T1000 (cell line): ENCODE measurements at regions not wholly inside any gene's neighbourhood (a gene's known extent, or its start where the extent isn't known, plus 50 kb on each side); places are given as distances from the start of the nearest gene placed in this dataset.
"Not testable (repeated sequence)": the region's sequence is repeated elsewhere in the genome, so short reads cannot be mapped to it uniquely, and the experiment has no call there.

ENCODE experiments used
- DNase-seq: peaks from one replicate; lab custom pipeline; 2025; ENCODE audit warnings: mixed read lengths; lab: John Stamatoyannopoulos, UW

DNA sequence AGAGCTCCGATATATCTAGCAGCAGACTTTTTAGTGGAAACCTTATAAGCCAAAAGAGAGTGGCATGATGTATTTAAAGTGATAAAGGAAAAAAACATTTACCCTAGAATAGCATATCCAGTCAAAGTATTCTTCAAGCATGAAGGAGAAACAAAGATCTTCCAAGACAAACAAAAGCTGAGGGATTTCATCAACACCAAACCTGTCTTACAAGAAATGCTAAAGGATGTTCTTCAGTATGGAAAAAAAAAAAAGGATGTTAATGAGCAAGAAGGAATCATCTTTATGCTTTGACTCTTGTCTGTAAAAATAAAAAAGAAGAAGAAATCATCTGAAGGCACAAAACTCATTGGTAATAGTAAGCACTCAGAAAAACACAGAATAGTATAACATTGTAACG is 338.2 kb downstream of the TLE1 start:
- DNase-seq: no peak

DNA sequence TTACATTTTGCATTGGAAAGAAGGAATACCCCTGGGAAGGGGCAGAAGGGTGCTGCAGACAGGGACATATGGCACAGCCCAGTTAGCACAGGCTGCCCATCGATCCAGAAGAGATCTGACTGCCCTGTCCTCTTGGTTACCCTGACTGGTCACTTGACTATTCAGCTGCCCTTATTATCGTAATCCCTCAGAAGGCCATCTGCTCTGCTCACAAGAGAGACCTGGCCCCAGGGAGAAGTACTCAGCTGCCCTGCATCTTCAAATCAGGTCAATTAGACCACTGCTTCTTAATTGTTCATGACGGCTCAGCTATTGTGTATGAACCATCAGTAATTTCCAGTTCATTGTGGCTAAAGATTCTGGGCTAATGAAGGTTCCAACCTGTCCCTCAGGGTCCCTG is 345.0 kb downstream of the TLE1 start:
- DNase-seq: no peak

DNA sequence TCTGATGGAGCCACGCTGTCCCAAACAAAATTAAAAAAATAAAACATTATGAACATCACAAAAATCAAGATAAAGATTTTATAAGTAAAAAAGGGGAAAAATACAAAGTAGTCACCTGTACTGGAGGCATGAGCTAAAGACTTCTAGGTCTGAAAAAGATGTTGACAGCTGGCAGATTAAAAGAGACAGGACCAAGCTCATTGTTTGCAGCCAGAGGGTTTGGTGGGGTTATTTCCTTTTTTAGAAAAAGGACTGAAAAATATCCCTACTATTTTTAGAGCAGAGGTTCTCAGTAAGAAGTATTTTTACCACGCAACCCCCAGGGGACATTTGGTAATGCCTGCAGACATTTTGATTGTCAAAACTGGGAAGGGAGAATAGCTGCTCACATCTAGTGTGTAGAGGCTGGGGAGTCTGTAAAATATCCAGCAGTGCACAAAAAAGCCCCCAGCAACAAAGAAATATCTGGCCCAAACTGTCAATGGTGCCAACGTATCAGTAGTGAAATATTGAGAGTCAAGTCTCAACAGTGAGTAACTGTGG is 353.4 kb downstream of the TLE1 start:
- no peak for DNase-seq

DNA sequence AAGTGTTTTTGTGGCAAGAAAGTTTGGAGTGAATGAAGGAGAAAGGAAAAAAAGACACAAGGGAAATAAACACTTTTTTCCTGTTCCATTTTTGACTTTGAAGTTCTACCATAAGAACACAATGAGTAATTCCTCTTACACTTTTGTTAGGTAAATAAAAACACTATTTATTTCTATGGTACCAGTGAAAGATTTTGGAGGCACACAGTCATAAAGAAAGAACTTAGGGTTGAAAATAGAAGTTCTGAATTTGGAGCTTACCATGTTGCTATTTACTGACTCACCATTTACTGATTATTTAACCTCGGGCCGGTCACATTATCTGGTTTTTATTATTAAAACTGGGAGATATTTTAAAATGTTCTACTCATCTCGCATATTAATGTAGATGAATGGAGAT is 367.8 kb downstream of the TLE1 start:
- no peak for DNase-seq

DNA sequence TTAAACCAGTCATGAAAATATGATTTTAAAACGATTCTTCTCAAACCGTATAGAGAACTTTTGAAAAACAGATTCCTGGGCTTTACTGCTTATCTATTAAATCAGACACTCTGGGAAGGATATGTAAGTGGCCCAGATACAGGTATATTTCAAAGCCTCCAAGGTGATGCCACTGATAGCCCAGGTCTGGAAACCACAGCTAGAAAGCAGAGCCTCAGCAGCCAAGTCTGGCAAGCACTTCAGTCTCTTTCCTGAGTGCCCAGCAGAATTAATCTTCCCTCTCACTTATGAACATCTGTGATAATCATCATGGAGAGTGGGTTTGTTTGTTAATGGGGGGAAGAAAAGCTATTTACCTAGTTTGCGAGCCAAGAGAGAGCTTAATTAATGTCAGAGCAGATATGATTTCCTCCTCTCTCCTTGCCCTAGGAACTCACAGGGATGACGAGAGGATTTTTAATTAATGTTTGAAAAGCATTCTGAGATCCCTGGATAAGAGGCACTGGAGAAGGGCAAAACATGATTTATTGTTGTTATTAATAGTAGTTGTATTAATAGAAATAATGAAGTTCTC is 368.4 kb downstream of the TLE1 start:
- no peak for DNase-seq

DNA sequence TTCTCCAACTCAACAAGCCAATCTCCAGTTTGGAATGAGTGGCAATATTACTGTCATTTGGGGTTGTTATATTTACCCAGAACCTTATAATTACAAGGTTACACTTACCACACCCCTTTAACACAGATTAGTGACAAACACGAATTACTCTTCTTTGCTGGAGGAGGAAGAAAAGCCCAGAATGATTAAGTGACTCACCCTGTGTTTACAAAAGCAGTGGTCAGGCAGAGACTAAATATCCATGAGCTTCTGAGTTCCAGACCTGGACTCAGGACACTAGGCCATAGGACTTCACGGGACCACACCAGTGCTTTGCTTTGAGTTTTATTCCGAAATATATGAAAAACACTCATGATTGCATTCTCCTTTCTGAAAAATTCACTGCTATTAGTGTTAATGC is 370.8 kb downstream of the TLE1 start:
- no peak for DNase-seq

DNA sequence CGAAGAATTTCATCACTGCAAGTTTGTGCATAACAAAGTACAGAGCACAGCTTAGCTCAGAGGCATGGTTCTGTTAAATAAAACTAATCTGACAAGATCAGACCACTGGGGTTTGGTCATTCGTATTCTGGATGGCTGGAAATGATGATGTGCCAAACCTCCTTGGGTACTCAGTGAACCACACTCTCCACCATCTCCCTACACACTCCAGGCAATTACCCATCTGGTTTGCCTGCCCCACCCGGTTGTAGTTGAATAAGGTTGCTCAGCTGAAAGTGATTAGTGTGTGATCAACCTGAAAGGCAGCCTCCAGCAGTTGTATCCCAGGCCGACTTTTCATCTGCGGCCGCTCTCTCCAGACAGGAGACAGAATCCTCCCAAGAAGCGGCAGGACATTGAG is 371.4 kb downstream of the TLE1 start:
- no peak for DNase-seq

DNA sequence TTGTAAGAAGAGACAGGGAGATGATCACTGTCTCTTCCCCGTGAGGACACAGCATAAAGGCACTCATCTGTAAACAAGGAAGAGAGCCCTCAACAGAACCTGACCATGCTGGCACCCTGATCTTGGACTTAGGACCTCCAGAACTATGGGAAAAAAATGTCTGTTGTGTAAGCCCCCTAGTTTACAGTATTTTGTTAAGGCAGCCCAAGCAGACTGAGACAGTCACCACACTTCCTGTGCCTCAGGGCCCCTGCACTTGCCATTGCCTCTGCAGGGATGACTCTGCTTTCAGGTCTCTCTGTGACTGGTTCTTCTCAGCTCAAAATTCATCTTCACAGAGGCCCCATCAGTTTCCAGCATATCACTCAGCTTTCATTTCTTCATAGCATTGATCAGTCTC is 372.1 kb downstream of the TLE1 start:
- DNase-seq: no peak

DNA sequence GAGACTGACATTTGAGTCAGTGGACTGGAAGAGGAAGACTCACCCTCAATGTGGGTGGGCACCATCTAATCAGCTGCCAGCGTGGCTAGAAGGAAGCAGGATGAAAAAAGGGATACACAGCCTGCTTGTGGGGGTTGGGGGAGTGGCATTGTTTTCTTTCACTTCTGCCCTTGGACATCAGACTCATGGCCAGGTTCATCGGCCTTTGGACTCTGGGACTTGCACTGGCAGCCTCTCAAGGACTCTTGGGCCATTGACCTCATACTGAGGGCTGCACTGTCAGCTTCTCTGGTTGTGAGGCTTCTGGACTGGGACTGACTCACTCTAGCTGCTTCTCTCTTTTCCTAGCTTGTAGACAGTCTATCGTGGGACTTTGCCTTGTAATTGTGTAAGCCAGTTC is 374.9 kb downstream of the TLE1 start:
- no peak for DNase-seq

DNA sequence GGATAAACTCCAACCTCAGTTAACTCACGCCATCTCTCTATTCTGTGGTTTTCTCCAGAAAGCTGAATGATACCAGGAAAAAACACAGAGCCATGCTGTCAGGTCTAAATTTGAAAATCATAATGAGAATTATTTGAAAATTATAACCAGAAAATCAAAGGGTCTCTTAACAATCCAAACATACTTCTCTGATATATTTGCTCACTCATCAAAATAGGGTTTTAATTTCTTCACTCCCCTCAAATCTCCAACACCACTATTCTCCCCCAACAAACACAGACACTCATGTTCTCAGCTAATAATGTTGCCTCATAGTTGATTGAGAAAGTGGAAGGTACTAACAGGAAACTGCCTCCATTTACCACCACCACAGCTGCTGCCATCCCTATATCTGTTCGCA is 375.5 kb downstream of the TLE1 start:
- no peak for DNase-seq

DNA sequence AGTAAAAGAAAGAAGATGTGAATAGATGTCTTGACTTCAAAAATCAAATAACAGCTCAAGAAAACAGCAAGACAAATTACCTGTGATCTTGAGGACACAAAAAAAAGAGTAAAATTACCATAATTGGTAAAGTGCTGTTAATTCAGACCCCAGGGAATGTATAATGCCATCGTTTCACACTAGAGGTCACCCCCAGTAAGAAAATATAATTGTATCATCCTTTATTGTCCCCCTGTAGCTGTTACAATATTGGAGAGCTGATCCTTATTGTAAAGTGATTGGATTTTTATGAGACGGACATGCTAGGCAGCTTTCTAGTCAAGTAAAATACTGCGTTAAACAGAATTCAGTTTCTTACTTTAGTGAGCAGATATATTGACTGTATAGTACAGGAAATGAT is 377.0 kb downstream of the TLE1 start:
- DNase-seq: no peak

DNA sequence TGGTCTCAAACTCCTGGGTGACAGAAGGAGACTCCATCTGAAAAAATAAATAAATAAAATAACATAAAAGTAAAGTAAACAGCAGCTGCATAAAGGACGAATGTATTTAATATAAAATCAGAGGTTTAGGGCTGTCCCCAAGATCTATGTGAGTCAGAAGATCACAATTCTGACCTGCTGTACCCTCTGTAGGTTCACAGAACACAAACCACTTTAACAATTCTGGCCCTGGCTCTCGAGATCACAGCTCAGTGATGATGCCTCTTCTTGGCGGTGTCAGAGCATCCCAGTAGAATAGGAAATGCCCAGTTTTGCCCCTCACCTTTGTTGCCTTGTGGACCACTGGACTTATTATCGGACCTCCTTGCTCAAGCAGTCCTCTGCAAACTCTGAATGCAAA is 380.9 kb downstream of the TLE1 start:
- no peak for DNase-seq

DNA sequence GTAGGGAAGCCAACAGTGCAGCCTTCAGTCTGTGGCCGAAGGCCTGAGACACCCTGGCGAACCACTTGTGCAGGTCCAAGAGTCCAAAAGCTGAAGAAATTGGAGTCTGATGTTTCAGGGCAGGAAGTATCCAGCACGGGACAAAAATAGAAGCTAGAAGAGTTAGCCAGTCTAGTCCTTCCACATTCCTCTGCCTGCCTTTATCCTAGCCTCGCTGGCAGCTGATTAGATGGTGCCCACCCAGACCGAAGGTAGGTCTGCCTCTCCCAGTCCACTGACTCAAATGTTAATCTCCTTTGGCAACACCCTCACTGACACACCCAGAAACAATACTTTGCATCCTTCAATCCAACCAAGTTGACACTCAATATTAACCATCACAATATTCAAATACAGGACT is 381.6 kb downstream of the TLE1 start:
- DNase-seq: not testable (repeated sequence)

DNA sequence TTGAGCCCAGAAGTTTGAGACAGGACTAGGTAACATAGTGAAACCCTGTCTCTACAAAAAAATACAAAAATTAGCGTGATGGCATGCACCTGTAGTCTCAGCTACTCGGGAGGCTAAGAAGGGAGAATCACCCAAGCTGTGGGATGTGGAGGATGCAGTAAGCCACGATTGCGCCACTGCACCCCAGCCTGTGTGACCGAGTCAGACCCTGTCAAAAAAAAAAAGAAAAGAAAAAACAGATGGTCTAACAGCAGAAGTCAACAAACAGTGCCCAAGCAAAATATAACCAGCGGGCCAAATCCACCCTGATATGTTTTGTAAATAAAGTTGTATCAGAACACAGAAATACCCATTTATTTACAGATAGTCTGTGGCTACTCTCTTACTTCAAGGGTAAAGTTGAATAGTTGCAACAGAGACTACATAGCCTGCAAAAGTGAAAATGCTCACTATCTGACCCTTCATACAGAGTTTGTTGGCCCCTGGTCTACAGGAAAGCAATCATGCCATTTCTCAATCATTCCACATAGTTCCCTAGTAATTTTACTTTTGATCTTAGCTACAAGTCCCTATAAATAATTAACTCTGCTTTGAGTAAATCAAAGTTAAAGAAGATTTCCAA is 383.7 kb downstream of the TLE1 start:
- DNase-seq: no peak

DNA sequence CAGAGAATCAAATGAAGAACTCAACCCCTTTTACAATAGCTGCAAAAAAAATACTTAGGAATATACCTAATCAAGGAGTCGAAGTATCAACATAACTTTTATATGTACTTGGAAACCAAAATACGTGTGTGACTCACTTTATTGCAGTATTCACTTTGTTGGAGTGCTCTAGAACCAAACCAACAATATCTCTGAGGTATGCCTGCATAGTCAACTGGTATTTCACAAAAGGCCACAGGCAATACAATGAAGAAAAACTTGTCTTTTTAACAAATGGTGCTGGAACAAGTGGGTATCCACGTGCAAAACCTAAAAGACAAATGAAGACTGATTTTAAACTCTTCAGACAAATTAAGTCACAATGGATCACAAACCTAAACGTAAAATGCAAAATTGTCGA is 385.7 kb downstream of the TLE1 start:
- no peak for DNase-seq

DNA sequence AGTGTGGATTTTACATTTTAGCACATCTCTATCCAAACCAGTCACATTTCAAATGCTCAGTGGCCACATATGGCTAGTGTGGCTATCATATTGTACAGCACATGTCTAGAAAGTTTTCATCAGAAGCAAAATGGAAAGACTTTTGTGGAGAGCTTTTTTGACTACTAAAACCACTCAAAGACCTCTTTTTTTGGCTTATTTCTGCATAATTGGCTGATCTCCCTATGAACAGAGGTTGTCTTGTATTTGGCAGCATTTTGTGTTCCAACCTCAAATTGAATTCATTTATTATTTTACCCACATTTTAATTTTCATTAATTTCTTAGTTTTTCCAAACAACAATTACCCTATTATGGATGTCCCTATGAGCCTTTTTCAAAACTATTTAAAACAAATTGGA is 395.7 kb downstream of the TLE1 start:
- no peak for DNase-seq

DNA sequence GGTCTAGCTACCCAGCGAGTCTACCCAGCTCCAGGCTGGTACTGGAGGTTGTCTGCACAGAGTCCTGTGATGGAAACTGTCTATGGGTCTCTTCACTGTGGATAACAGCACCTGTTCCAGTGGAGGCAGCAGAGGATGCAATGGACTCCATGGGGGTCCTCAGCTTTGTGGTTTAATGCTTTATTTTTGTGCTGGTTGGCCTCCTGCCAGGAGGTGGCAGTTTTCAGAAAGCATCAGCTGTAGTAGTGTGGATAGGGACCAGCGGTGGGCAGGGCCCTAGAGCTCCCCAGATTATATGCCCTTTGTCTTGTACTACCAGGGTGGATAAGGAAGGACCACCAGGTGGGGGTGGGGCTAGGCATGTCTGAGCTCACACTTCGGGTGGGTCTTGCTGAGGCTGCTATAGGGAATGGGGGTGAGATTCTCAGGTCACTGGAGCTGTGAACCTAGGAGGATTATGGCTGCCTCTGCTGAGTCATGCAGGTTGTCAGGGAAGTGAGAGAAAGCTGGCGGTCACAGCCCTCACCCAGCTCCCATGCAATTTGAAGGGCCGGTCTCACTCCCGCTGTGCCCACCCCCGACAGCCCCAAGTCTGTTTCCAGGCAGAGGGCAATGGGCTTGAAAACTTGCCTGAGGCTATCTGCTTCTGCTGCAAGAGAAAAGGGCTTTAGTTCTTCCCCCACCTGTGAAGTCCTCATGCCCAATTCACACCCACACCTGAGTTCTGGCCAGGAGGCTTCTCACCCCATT is 397.1 kb downstream of the TLE1 start:
- no peak for DNase-seq

DNA sequence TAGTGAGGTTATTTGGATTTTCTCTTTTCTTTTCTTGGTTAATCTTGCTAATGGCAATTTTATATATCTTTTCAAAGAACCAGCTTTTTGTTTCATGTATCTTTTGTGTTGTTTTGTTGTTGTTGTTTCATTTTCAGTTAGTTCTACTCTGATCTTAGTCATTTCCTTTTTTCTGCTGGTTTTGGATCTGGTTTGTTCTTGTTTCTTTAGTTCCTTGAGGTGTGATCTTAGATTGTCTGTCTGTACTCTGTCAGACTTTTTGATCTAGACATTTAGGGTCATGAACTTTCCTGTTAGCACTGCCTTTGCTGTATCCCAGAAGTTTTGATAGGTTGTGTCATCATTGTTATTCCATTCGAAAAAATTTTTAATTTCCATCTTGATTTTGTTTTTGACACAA is 399.7 kb downstream of the TLE1 start:
- DNase-seq: no peak

DNA sequence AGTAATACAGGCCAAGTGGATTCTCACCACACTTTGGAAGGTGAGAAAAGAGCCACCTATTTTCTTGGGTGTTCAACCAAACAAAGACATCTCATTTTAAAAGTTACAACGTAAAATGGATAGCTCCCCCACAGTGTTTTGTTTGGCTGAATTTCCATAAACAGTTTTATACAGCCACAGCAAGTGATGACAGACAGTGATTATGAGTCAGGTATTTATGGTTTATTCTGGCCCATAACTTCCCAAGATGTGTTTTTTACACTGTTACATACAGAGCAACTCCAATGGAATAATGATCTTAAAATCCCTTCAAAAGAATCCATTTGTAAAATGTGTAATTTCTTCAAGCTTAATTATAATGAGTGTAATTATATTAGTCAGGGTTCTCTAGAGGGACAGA is 421.3 kb downstream of the TLE1 start:
- DNase-seq: no peak

DNA sequence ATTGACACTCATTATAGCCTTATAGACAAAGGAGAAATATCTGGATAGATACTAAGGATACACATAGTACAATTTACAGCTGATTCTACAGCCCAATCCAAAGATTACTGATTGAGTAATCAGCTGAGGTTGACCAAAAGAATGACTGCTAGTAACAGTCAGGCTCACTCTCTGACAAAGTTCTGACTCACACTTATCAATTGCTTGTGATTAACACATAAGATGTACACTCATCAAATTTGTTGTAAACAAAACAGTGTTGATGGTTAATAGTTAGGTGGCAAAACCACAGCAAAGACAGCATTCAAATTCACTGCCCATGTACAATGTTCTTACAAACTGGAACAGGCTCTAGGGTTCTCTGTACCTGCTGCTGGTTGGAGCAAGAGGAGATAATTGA is 422.7 kb downstream of the TLE1 start:
- DNase-seq: no peak

DNA sequence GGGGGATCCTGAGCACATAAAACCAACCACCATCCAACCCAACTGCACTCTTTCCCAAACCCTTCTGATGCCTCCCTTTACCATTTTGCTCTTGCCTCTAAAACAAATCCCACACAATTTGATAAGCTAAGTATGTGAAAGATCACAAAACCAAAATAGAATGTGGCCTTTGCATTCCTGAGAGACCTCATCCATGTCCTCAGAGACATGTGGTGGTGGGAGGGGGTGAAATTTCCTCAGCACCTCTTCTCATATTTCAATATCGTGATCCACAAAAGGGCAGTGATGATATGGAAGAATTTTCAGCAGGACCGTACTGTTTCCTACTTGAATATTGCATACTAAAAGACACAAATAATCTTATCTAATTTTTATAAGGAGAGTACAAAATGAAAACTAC is 423.3 kb downstream of the TLE1 start:
- no peak for DNase-seq

DNA sequence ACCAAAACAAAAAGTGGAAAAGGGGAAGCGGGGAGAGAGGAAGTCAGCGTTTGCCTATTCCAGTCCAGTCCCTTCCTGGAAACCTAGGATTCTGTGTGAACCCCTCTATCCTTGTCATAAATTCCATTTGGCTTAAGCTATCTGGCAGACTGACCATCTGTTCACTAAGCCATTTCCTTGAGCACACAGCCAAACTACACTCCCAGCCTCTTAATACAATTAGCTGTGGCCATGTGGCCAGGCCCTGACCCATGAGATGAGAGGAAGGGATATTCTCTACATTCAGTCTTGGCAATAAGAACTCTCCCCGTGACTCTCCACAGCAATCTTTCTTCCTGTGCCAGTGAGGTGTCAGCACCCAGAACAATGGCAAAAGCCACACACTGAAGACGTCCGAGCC is 424.8 kb downstream of the TLE1 start:
- no peak for DNase-seq

DNA sequence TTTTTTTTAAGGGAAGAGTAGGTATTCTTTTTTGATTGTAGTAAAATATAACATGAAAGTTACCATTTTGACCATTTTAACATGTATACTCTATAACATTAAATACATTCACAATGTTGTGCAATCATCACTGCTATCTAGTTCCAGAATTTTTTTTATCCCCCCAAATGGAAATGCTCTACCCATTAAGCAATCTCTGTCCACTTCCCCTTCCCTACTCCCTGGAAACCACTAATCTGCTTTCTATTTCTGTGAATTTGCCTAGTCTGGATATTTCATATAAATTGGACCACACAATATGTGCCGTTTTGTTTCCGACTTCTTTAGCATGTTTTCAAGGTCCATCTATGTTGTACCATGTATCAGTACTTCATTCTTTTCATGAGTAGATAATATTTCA is 429.5 kb downstream of the TLE1 start:
- DNase-seq: no peak

DNA sequence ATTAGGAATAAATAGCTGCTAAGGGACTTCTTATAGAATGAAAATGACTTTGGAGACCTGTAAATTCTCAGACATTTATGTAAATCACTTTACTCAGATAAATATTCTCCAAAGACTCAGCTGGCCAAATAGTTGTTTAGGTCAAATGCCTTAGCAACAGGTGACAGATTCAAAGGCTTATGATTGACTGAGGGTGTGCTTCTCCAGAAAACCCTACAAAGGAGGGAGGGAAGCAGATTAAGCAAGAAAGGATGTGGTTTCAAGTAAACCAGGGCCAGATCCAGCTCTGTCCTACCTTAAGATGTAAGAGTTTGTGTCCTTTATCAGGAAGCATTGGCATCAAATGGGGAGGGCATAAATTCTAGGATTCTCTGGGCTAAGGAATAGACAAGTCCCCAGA is 433.0 kb downstream of the TLE1 start:
- no peak for DNase-seq
